DOHH2 (cell line): ENCODE measurements at regions not wholly inside any gene's neighbourhood (a gene's known extent, or its start where the extent isn't known, plus 50 kb on each side); places are given as distances from the start of the nearest gene placed in this dataset.

ENCODE experiments used
- H3F3A ChIP-seq: fragments of 200-600 bp; sonication (generic), shearing (Covaris generic); 2 replicates; pipeline ENCODE4 v1.6.0; 2016; ENCODE audit warnings: antibody characterized with exemption, mild to moderate bottlenecking; ENCODE audit not compliant: control insufficient read depth, insufficient read depth
- H3K27ac ChIP-seq: fragments of 200-600 bp; sonication (generic); 2 replicates; pipeline ENCODE4 v1.5.1; 2014; ENCODE audit warnings: low read depth, mild to moderate bottlenecking, low read length, moderate library complexity
- H3K27me3 ChIP-seq: fragments of 200-600 bp; sonication (generic); 2 replicates; pipeline ENCODE4 v1.6.1; 2014; ENCODE audit warnings: mild to moderate bottlenecking, low read length, mixed read lengths; ENCODE audit not compliant: control insufficient read depth
- H3K36me3 ChIP-seq: fragments of 200-600 bp; sonication (generic); 2 replicates; pipeline ENCODE4 v1.6.1; 2014; ENCODE audit warnings: mild to moderate bottlenecking, low read length, moderate library complexity, mixed read lengths; ENCODE audit not compliant: control insufficient read depth
- H3K4me1 ChIP-seq: fragments of 200-600 bp; sonication (generic); 2 replicates; pipeline ENCODE4 v1.6.1; 2014; ENCODE audit warnings: mild to moderate bottlenecking, low read length, mixed read lengths; ENCODE audit not compliant: control insufficient read depth
- H3K4me2 ChIP-seq: fragments of 200-600 bp; sonication (generic); 2 replicates; pipeline ENCODE4 v1.6.0; 2014; ENCODE audit warnings: mild to moderate bottlenecking, low read length, moderate library complexity
- H3K4me3 ChIP-seq: fragments of 200-600 bp; sonication (generic); 2 replicates; pipeline ENCODE4 v1.5.1; 2014; ENCODE audit warnings: mild to moderate bottlenecking, low read length, mixed read lengths
- H3K79me2 ChIP-seq: fragments of 200-600 bp; sonication (generic); 2 replicates; pipeline ENCODE4 v1.6.1; 2014; ENCODE audit warnings: mild to moderate bottlenecking, low read length, mixed read lengths; ENCODE audit not compliant: control insufficient read depth
- H3K9me2 ChIP-seq: fragments of 200-600 bp; sonication (generic); replicated peaks from 2 replicates; pipeline ENCODE4 v1.6.1; 2014; ENCODE audit warnings: mild to moderate bottlenecking, low read length, mixed read lengths; ENCODE audit not compliant: control insufficient read depth
- H3K9me3 ChIP-seq: fragments of 200-600 bp; sonication (generic); 2 replicates; pipeline ENCODE4 v1.6.1; 2014; ENCODE audit warnings: antibody characterized with exemption, low read length, mixed read lengths; ENCODE audit not compliant: control insufficient read depth, insufficient read depth
- H4K20me1 ChIP-seq: fragments of 200-600 bp; sonication (generic); 2 replicates; pipeline ENCODE4 v1.6.0; 2014; ENCODE audit warnings: low read depth, mild to moderate bottlenecking, antibody characterized with exemption, low read length, moderate library complexity; ENCODE audit not compliant: control insufficient read depth, insufficient read depth
- EZH2phosphoT487 ChIP-seq: fragments of 200-600 bp; sonication (generic); IDR thresholded peaks from 2 replicates; pipeline ENCODE4 v1.6.1; 2017; ENCODE audit warnings: borderline replicate concordance, mild to moderate bottlenecking, antibody characterized with exemption, low read length, moderate library complexity, mixed read lengths
- TF ChIP-seq, protein P1 (sequence below): fragments of 200-600 bp; sonication (generic); IDR thresholded peaks from one replicate; pipeline ENCODE4 v1.5.1; 2014; ENCODE audit warnings: antibody characterized with exemption, mild to moderate bottlenecking, low read depth, low read length; ENCODE audit not compliant: poor library complexity, severe bottlenecking

DNA sequence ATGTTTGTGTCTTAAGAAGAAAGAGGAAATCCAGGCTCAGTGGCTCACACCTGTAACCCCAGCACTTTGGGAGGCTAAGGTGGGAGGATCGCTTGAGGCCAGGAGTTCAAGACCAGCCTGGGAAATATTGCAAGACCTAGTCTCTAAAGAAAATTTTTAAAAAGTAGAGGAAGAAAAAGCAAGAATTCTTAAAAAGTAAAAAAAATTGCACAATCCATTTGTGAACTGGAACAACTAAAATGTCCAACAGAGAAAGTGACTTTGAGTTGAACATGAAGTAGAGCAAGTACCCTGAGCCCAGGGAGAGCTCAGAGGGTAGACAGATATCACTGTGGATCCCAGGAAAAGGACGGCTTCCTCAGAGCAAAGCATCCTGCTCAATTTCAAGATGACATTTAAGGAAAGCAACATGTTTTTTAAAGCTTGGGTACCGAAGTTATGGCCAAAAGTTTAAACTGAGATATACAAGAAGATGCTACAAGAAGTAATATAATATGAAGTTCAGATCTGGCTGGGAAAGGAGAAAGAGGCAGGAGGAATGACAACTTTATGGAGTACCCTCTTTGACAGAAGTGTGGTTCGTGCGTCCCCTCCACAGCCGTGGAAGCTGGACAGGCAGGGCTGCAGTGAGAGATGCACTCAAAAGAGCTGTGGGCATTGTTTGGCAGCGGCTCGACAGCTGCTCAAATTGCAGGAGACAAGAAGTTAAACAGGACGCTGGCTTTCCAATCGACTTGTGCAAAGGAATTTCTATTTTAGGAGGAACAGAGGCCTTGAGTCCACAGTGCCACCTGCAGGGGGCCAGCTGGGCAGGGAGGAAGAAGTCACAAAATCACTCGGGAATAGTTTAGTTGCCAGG is 201.3 kb downstream of the JCAD start:
- Histone ChIP-seq H3K9me2 (no peaks in the 10 kb centered on the region), H3K36me3 (no peaks in the 10 kb centered on the region), H3K9me3 (no peaks in the 10 kb centered on the region), H3K4me2 (no peak overlapping the region), H3K27ac (no peak overlapping the region), H3K4me3 (no peak overlapping the region), H4K20me1 (no peaks in the 10 kb centered on the region), H3K79me2 (no peaks in the 10 kb centered on the region), H3F3A (no peaks in the 10 kb centered on the region), H3K27me3 (no peaks in the 10 kb centered on the region), H3K4me1 (no peaks in the 10 kb centered on the region)
- no peak for TF ChIP-seq EZH2phosphoT487
- TF ChIP-seq, protein P1, sequence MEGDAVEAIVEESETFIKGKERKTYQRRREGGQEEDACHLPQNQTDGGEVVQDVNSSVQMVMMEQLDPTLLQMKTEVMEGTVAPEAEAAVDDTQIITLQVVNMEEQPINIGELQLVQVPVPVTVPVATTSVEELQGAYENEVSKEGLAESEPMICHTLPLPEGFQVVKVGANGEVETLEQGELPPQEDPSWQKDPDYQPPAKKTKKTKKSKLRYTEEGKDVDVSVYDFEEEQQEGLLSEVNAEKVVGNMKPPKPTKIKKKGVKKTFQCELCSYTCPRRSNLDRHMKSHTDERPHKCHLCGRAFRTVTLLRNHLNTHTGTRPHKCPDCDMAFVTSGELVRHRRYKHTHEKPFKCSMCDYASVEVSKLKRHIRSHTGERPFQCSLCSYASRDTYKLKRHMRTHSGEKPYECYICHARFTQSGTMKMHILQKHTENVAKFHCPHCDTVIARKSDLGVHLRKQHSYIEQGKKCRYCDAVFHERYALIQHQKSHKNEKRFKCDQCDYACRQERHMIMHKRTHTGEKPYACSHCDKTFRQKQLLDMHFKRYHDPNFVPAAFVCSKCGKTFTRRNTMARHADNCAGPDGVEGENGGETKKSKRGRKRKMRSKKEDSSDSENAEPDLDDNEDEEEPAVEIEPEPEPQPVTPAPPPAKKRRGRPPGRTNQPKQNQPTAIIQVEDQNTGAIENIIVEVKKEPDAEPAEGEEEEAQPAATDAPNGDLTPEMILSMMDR = no peak

DNA sequence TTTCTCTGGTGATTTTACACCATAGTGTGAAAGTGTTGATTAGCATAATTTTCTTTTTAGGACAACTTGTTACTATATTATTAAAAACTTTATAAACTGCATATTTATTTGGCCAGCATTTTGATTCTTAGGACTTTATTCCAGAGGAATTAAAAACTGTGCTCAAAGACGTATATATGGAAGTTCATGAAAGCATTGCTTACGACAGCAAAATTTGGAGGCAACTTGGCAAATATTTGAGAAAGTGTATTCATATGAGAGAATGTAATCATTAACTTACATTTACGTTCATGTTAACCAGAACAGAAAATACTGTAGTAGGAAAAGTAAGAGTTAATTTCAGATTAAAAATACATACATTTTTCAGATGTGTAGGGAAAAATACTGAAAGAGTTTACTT is 203.1 kb downstream of the JCAD start:
- H3K27ac ChIP-seq = no peak overlapping the region
- H3K9me2 ChIP-seq = no peaks in the 10 kb centered on the region
- no peaks in the 10 kb centered on the region for H4K20me1 ChIP-seq
- no peaks in the 10 kb centered on the region for H3K27me3 ChIP-seq
- no peaks in the 10 kb centered on the region for H3K79me2 ChIP-seq
- no peak overlapping the region for H3K4me2 ChIP-seq
- H3K9me3 ChIP-seq = no peaks in the 10 kb centered on the region
- H3K4me3 ChIP-seq = no peak overlapping the region
- H3K4me1 ChIP-seq = no peaks in the 10 kb centered on the region
- no peaks in the 10 kb centered on the region for H3K36me3 ChIP-seq
- no peaks in the 10 kb centered on the region for H3F3A ChIP-seq
- no peak for TF ChIP-seq EZH2phosphoT487
- TF ChIP-seq, protein P1 = no peak

DNA sequence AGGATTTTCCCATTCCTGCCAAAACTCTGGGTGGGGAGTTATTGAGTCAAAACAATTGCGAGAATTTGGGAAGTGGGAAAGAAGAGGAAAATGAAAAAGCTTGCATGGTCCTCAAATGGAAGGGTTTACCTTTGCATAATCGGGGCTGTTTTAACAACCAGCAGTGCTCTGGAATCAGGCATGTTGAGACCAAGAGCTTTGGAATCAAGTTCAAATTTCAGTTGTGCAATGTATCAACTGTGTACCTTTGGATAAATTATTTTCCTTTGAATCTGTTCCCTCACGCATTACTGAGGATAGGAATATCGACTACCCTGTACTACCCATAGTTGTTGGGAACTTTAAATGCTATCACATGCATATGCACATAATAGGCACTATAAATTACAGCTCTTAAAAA is 205.5 kb downstream of the JCAD start:
- Histone ChIP-seq H3F3A (no peaks in the 10 kb centered on the region), H3K4me1 (no peaks in the 10 kb centered on the region), H3K4me2 (no peak overlapping the region), H3K27me3 (no peaks in the 10 kb centered on the region), H3K9me3 (no peaks in the 10 kb centered on the region), H3K27ac (no peak overlapping the region), H3K79me2 (no peaks in the 10 kb centered on the region), H3K4me3 (no peak overlapping the region), H3K9me2 (no peaks in the 10 kb centered on the region), H3K36me3 (no peaks in the 10 kb centered on the region), H4K20me1 (no peaks in the 10 kb centered on the region)
- TF ChIP-seq, protein P1 = no peak
- TF ChIP-seq EZH2phosphoT487 = no peak
